Tibial artery (tissue), 4 donors: ENCODE measurements at regions not wholly inside any gene's neighbourhood (a gene's known extent, or its start where the extent isn't known, plus 50 kb on each side); places are given as distances from the start of the nearest gene placed in this dataset.

Experiments used
- DNase-seq, 2 donors: peaks; one replicate each; pipeline ENCODE4 v3.0.0-alpha.2; 2019
- H3K27ac ChIP-seq, 2 donors: fragments of 200-600 bp; sonication (generic) in 1 of 2; 1 replicate in 1 of 2; 2 replicates in 1 of 2; pipeline ENCODE4 v1.5.1; 2018 to 2019; ENCODE audit warnings: mild to moderate bottlenecking in 1 of 2
- H3K27me3 ChIP-seq, 2 donors: fragments of 200-600 bp; sonication (generic) in 1 of 2; one replicate each; pipeline versions ENCODE4 v1.5.1 to v1.6.0; 2016 to 2019
- H3K36me3 ChIP-seq, 3 donors: fragments of 200-600 bp; sonication (generic) in 2 of 3; one replicate each; pipeline ENCODE4 v1.5.1; 2016 to 2019; ENCODE audit warnings: mild to moderate bottlenecking in 2 of 3
- H3K4me1 ChIP-seq, 4 donors: fragments of 200-600 bp; sonication (generic) in 2 of 4; 1 replicate in 3 of 4; 2 replicates in 1 of 4; pipeline ENCODE4 v1.5.1; 2016 to 2019
- H3K4me3 ChIP-seq, 2 donors: fragments of 200-600 bp; sonication (generic) in 1 of 2; 1 replicate in 1 of 2; 2 replicates in 1 of 2; pipeline ENCODE4 v1.5.1; 2018 to 2019; ENCODE audit warnings: mild to moderate bottlenecking in 2 of 2
- H3K9me3 ChIP-seq, 3 donors: fragments of 200-600 bp; sonication (generic) in 1 of 3; one replicate each; pipeline ENCODE4 v1.5.1; 2016 to 2019
- CTCF ChIP-seq, 2 experiments: fragments of 200-600 bp in 1 of 2; fragments of 450-650 bp in 1 of 2; IDR thresholded peaks; one replicate each; pipeline ENCODE4 v1.5.1; 2017 to 2019; ENCODE audit warnings: antibody characterized with exemption in 2 of 2, mild to moderate bottlenecking in 1 of 2, moderate library complexity in 1 of 2
- intact Hi-C: fragments of 100-400 bp; cut with DNase I; formaldehyde crosslinking; loops from one replicate; pipeline ENCODE4 v1.15.0; 2023; ENCODE audit warnings: low total_unique reads

GRCh38 chr2:133825778-133826177, 257.5 kb upstream of the NCKAP5 start:
- intact Hi-C loops = no loop called here
- Histone ChIP-seq H3K4me1 (no peaks in the 10 kb centered on the region), H3K9me3 (no peaks in the 10 kb centered on the region), H3K4me3 (no peak overlapping the region), H3K27ac (no peak overlapping the region), H3K36me3 (no peaks in the 10 kb centered on the region), H3K27me3 (no peaks in the 10 kb centered on the region)
- TF ChIP-seq CTCF (IDR thresholded peaks at IDR 0.05) = no peak
- no peak for DNase-seq

GRCh38 chr2:133828913-133829312, 260.6 kb upstream of the NCKAP5 start:
- no peaks in the 10 kb centered on the region for H3K36me3 ChIP-seq
- H3K27me3 ChIP-seq = no peaks in the 10 kb centered on the region
- H3K4me1 ChIP-seq = no peaks in the 10 kb centered on the region
- intact Hi-C loops = no loop called here
- no peak for TF ChIP-seq CTCF (IDR thresholded peaks at IDR 0.05)
- no peak overlapping the region for H3K27ac ChIP-seq
- DNase-seq = no peak
- no peaks in the 10 kb centered on the region for H3K9me3 ChIP-seq
- no peak overlapping the region for H3K4me3 ChIP-seq

- Histone ChIP-seq H3K27ac (no peak overlapping the region), H3K36me3 (no peaks in the 10 kb centered on the region), H3K4me3 (no peak overlapping the region), H3K9me3 (no peaks in the 10 kb centered on the region), H3K4me1 (no peaks in the 10 kb centered on the region), H3K27me3 (no peaks in the 10 kb centered on the region)
- intact Hi-C loops = no loop called here
- TF ChIP-seq CTCF (IDR thresholded peaks at IDR 0.05) = no peak
- DNase-seq = no peak
Observed at GRCh38 chr2:133829450-133830020, 261.3 kb upstream of the NCKAP5 start.

- DNase-seq = no peak
- TF ChIP-seq CTCF (IDR thresholded peaks at IDR 0.05) = no peak
- H3K27ac ChIP-seq = no peak overlapping the region
- H3K9me3 ChIP-seq = no peaks in the 10 kb centered on the region
- H3K27me3 ChIP-seq = no peaks in the 10 kb centered on the region
- no peaks in the 10 kb centered on the region for H3K4me1 ChIP-seq
- intact Hi-C loops = no loop called here
- no peak overlapping the region for H3K4me3 ChIP-seq
- no peaks in the 10 kb centered on the region for H3K36me3 ChIP-seq
Observed at GRCh38 chr2:133833746-133834145, 265.5 kb upstream of the NCKAP5 start.

GRCh38 chr2:133835821-133836619, 267.8 kb upstream of the NCKAP5 start:
- H3K27ac ChIP-seq = no peak overlapping the region
- intact Hi-C loops = no loop called here
- H3K9me3 ChIP-seq = no peaks in the 10 kb centered on the region
- H3K36me3 ChIP-seq = no peaks in the 10 kb centered on the region
- peaks cover 0 to under 1% (median 0%) of the 10 kb centered on the region in 4 donors for H3K4me1 ChIP-seq
- no peaks in the 10 kb centered on the region for H3K27me3 ChIP-seq
- DNase-seq = no peak
- H3K4me3 ChIP-seq = no peak overlapping the region
- TF ChIP-seq CTCF (IDR thresholded peaks at IDR 0.05) = no peak
